ENCODE measurements at regions not wholly inside any gene's neighbourhood (a gene's known extent, or its start where the extent isn't known, plus 50 kb on each side); places are given as distances from the start of the nearest gene placed in this dataset.
"Not testable (repeated sequence)": the region's sequence is repeated elsewhere in the genome, so short reads cannot be mapped to it uniquely, and the experiment has no call there.

DNA sequence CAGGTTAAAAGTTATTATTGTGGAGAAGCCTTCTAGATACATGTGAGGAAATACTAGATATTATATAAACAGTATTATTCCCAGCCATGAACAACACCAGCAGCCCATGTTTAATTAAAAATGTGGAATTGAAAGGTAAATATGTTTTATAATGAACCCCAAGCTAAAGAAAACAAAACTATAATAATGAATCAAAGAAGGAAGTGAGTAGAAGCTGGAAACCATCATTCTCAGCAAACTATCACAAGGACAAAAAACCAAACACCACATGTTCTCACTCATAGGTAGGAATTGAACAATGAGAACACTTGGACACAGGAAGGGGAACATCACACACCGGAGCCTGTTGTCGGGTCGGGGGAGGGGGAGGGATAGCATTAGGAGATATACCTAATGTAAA, 167.6 kb upstream of the CXXC4 start:
- DNase-seq (ENCODE audit: low spot score); FAIRE-seq: not testable (repeated sequence)

- FAIRE-seq (no peak), DNase-seq (ENCODE audit: low spot score) (no peak)
These were observed 182.4 kb upstream of the CXXC4 start for GRCh38 chr4:104677116-104677515.

DNA sequence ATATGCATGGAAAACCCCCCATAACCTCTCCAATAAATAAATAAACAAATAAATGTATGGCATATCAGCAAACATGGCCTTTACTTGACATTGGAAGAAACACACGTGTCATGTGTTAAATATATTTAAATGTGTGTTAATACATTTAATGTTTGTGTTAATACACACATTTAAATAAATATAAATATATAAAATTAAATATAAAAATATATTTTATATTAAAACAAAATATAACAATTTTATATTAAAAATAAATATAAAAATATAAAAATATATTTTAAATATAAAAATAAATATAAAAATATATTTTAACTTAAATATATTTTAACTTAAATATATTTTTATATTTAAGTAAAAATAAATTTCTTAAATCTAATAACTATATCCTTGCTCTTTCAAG, 187.6 kb upstream of the CXXC4 start:
- DNase-seq (ENCODE audit: low spot score) (no peak), FAIRE-seq (no peak)

GRCh38 chr4:104693601-104694201, 199.0 kb upstream of the CXXC4 start:
- FAIRE-seq: no peak
- DNase-seq (ENCODE audit: low spot score): no peak

GRCh38 chr4:104716584-104716983, 221.9 kb upstream of the CXXC4 start:
- FAIRE-seq: no peak
- DNase-seq (ENCODE audit: low spot score): no peak

GRCh38 chr4:104719539-104720230, 225.0 kb upstream of the CXXC4 start:
- FAIRE-seq (no peak), DNase-seq (ENCODE audit: low spot score) (no peak)

- DNase-seq (ENCODE audit: low spot score) (no peak), FAIRE-seq (no peak)
These were observed 227.8 kb upstream of the CXXC4 start for GRCh38 chr4:104722467-104722866.

DNA sequence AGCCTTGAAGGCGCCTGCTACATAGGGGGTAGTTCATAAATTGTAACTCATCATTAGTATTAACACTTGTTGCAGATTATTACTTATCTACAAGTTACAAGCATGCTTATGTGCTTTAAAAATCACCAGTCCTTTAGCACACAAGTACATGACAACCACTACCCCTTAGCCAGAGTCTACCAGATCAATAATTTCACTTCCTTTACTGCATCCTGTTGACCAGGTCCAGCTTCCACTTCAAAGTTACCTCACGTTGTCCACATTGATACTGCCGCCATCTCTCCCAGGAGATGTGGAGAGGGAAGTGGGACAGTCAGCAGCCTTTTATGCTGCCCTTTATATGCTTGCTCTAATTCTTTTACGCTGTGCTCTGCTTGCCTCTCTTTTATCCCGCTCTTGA, 231.3 kb upstream of the CXXC4 start:
- FAIRE-seq (no peak), DNase-seq (ENCODE audit: low spot score) (no peak)

DNA sequence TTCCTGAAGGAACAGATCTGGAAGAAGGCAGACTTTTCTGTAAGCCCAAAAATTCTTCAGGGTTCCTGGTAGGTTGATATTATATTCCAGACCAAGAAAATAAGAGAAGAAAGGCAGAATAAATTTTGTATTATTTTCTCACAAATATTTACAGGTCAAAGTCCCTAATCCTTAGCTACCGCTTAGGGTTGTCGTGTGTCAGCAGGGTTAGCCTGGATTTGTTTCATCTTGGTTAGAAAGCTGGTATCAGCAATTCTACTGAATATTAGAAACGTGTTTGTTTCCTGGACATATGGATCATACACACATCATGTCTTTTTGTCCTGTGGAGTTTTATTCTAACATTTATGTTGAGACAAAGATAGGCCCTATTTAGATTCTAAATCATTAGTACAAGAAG, 232.9 kb upstream of the CXXC4 start:
- DNase-seq (ENCODE audit: low spot score) (no peak), FAIRE-seq (no peak)

DNA sequence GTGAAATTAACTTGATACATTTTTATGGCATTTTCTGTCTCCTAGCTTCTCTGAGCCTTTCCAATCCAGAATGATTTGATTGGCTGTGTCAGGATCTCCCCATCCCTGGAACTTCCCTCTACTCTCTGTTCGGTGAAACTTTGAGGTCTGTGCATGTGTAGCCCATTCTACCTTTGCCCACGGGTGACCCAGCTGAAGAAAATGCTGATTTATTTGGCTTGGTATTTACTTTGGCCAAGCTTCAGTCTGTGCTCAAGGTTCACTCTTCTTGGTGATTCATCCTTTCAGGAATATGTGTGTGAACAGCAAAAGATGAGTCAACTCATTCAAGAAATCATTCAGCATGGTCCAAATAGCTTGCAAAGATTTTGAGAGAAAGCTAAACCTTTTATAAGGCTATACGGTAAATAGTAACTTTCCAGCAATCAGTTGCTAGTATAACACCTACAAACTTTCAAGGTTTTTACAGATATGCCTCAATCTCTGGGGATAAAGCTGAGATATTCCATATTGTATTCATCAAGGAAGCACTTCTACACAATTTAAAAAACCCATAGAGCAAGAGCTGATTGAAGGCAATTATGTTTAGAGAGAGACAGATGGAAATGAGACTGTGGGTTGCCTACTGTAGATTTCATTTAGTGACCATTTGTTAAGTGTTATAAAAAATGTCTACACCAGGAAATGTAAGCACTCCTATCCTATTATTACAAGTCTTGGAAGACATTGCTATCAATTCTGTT, 233.9 kb upstream of the CXXC4 start:
- DNase-seq (ENCODE audit: low spot score): peak; percentile 69
- no peak for FAIRE-seq

GRCh38 chr4:104732766-104733165, 238.1 kb upstream of the CXXC4 start:
- DNase-seq (ENCODE audit: low spot score) (no peak), FAIRE-seq (no peak)

DNA sequence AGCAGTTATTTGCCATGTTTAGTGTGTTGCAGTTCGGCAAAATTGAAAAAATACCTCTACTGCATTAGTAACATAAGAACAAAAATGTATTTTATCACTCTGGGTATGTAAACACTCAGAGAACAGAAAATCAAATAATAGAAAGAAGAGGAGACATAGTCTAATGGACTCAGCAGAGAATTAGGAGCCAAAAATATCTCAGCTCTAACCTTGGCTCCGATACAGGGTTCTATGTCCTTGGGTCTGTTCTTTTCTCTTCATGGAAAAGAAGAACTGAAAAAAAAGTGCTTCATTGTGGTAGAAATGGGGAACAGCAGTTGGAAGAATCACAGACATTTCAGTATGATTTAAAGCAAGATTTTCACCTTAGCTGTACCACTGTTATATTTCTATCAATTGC, 240.5 kb upstream of the CXXC4 start:
- DNase-seq (ENCODE audit: low spot score) (no peak), FAIRE-seq (no peak)

GRCh38 chr4:104740161-104740560, 245.5 kb upstream of the CXXC4 start:
- DNase-seq (ENCODE audit: low spot score) (no peak), FAIRE-seq (no peak)

- no peak for DNase-seq (ENCODE audit: low spot score)
- FAIRE-seq: no peak
These were observed 248.5 kb upstream of the CXXC4 start for GRCh38 chr4:104743215-104743653.

DNA sequence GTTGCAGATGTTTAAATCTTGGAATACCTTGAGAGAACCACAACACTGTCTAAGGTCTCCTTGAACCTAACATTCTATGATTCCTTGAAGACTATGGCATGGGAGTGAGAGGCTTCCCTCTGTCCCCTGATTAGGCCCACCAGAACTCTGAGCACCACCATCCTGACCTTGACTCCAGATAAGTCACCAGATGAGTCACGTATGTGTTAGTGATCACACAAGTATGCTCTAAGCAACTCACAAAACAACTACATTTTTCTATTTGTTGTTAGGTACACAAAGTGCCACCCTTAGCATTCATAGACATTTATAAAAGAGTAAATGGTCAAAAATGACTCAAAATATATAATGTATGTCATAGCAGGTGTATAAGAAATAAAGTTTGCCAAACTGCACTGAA, 252.9 kb upstream of the CXXC4 start:
- DNase-seq (ENCODE audit: low spot score) (no peak), FAIRE-seq (no peak)

DNA sequence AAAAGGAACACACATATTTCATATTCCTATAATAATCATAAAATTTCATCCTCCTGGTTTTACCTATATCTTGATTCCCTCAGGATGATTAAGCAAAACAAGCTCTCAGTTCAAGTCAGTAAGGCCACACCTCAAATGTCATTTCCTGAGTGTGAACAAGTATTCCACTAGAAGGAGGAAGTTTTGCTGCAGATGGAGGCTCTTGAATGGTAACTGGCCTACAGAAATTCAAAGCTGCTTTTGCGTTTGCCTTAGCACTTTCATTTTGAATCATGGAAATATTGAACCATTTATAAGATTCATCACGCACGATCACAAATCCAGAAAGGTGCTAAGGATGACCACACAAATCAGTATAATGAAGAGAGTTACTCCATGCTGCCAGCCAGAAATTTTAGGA, 254.4 kb upstream of the CXXC4 start:
- DNase-seq (ENCODE audit: low spot score) (no peak), FAIRE-seq (no peak)

DNA sequence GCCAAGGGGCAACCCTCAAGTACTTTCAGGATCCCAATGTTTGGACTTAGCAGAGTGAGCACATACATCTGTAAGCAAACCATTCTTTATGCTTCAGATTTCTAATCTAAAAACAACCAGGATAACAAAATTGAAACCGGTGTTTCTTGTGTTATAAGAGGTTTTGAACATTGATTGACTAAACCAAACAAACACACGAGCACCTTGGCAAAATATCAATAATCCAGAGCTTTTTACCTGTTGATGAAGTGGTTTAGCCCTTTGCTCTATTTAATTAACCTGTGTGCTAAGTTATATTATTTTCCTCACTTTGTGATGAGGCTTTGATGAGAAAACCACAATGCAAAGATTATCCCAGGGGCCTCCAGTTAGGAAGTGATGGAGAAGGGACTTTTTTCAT, 255.3 kb upstream of the CXXC4 start:
- no peak for FAIRE-seq
- DNase-seq (ENCODE audit: low spot score): no peak

DNA sequence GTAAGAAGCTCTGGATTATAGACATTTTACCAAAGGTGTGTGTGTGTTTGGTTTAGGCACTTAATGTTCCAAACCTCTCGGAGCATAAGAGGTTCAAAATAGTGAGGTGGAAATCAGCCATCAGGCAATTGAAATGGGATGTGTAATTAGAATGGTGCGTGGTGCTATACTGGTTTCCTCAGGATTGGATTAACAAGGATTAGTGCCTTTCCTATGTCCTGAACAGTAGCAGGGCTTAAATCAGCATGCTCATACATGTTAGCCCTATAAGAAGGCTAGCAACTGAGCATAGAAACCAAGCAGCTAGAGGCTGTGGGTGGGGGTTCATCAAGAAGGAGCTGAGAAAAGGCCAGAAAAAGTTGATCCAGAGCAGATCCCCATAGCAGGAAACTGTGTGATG, 256.8 kb upstream of the CXXC4 start:
- DNase-seq (ENCODE audit: low spot score) (no peak), FAIRE-seq (no peak)

DNA sequence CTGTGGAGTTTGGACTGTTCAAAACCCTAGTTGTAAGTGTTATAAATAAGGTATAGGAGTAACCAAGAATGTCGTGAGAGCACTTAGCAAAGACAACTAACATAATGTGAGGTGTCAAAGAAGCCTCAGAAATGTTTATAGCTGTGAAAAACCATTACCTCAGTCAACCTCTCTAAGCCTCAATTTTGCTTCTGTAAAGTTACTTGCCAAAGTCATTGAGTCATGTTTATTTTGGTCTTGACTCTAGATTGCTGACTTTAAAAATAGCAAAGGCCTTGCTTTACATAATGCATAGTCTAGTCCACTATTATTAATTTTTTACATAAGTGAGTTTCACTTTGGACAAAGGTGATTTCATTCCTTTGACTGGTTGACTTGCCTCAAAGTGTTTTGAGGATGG, 257.6 kb upstream of the CXXC4 start:
- no peak for DNase-seq (ENCODE audit: low spot score)
- FAIRE-seq: no peak

DNA sequence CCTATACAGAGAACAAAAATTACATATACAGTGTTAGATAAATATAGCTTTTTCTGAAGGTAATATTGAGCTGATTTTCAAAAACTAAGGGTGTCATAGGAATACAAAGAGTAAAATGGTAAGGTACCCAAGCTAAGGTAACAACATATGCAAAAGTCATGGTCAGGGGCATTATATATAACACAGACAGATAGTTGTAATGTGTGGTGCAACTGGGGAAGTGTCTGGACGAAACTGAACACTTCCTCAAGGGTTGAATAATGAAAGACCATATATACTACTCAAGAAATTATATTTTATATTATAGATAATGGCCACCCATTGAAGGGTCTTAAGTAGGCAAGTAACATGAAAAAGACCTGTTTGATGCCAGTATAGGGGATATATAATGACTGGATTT, 262.1 kb upstream of the CXXC4 start:
- DNase-seq (ENCODE audit: low spot score) (no peak), FAIRE-seq (no peak)

DNA sequence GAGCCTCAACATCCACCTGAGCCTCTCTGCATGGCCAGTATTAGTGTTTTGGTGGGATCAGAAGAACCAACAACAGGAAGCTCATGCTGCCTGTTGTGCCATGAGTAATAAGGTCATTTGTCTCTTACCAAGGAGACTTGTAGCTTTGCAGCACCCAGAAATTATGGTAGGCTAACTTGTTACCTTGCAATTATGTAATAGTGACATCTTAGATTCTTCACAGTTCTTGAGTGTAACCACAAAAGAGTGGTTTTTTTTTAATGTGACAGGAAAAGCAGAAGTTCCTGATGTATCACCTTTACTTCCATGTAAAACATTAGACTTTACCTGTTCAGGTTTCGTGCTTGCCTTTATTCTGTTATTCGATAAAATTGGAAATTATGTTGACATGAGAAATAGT, 263.9 kb upstream of the CXXC4 start:
- no peak for FAIRE-seq
- DNase-seq (ENCODE audit: low spot score): no peak

DNA sequence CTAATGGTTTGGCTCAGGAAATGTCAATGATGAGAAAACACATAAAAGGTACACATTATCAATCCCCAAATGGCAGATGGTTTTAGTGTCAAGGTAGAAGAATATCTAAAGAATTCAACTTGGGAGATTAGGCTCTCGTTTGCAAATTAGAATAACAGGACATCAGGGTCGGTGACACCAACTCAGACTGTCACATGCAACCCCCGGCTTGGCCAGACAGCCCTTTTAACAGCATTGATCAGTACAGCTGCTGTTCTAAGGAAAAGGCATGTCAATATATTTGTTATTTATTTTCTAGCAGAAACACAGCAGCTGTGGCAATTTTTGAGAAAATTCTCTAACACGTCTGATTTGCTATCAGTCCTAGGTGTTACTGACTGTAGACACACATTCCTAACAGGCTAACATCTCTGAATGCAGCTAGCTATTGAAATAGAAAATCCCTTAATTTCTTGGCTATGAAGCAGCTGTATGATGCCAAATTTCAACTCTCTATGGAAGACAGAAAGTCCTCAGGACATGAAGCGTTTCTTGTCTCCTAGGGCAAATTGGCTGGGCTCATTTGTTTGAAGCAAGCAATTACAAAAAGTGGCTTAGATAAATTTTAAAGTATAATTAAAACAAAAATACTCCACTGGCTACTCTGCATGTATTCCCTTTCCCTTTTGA, 269.0 kb upstream of the CXXC4 start:
- DNase-seq (ENCODE audit: low spot score): no peak
- no peak for FAIRE-seq

Data from urothelium cell line (cell line).